ENCODE measurements at regions not wholly inside any gene's neighbourhood (a gene's known extent, or its start where the extent isn't known, plus 50 kb on each side); places are given as distances from the start of the nearest gene placed in this dataset.

DNA sequence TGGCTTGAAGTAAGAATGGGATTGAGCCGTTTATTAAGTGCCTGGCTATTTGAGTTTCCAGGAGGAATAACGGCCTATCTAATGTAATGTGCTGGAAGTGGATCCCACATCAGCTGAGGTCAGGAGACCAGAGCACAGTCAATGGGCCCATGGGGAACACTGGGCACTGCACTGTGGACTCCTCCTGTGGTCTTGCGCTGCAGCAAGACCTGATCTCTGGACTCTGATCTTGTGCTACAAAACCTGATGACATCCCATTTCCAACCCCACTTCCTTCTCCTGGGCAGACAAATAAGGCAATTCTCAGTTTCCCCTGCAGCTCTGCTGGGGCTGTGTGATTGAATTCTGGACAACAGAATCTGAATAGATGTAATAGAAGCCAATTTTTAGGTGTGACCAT lies 151.7 kb upstream of the ADCY2 start:
- TF ChIP-seq, protein P1, sequence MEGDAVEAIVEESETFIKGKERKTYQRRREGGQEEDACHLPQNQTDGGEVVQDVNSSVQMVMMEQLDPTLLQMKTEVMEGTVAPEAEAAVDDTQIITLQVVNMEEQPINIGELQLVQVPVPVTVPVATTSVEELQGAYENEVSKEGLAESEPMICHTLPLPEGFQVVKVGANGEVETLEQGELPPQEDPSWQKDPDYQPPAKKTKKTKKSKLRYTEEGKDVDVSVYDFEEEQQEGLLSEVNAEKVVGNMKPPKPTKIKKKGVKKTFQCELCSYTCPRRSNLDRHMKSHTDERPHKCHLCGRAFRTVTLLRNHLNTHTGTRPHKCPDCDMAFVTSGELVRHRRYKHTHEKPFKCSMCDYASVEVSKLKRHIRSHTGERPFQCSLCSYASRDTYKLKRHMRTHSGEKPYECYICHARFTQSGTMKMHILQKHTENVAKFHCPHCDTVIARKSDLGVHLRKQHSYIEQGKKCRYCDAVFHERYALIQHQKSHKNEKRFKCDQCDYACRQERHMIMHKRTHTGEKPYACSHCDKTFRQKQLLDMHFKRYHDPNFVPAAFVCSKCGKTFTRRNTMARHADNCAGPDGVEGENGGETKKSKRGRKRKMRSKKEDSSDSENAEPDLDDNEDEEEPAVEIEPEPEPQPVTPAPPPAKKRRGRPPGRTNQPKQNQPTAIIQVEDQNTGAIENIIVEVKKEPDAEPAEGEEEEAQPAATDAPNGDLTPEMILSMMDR (conservative IDR thresholded peaks at IDR 0.05; ENCODE audit: low read depth, low read length): no peak
- TF ChIP-seq EZH2 (IDR thresholded peaks at IDR 0.05; ENCODE audit: borderline replicate concordance, low read depth, low read length, poor library complexity, severe bottlenecking): no peak

Data from A673 (cell line).